ENCODE measurements at regions not wholly inside any gene's neighbourhood (a gene's known extent, or its start where the extent isn't known, plus 50 kb on each side); places are given as distances from the start of the nearest gene placed in this dataset.

DNA sequence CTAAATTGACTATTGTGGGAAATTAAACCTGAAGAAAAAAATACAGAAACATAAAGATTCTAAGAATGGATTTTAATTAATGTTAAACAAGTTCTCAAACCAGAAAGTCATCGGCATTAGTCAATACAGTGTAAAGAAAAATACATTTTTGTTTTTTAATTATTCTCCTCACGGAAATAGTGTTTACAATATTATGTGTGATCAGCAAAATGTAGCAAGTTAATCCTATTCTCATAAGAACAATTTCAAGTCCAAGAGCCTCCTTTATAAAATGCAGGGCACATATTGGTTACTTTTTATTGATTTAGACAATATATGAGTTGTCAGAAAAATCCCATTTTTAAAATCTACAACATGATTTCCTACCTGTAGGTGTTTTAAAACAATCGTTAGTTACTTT lies 158.0 kb upstream of the MGAT4C start:
- TF ChIP-seq, protein P1, sequence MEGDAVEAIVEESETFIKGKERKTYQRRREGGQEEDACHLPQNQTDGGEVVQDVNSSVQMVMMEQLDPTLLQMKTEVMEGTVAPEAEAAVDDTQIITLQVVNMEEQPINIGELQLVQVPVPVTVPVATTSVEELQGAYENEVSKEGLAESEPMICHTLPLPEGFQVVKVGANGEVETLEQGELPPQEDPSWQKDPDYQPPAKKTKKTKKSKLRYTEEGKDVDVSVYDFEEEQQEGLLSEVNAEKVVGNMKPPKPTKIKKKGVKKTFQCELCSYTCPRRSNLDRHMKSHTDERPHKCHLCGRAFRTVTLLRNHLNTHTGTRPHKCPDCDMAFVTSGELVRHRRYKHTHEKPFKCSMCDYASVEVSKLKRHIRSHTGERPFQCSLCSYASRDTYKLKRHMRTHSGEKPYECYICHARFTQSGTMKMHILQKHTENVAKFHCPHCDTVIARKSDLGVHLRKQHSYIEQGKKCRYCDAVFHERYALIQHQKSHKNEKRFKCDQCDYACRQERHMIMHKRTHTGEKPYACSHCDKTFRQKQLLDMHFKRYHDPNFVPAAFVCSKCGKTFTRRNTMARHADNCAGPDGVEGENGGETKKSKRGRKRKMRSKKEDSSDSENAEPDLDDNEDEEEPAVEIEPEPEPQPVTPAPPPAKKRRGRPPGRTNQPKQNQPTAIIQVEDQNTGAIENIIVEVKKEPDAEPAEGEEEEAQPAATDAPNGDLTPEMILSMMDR (IDR thresholded peaks at IDR 0.05; ENCODE audit: low read length): no peak
- no peak for TF ChIP-seq EZH2 (IDR thresholded peaks at IDR 0.05; ENCODE audit: borderline replicate concordance, low read length)

Data from OCI-LY1 (cell line).